ENCODE measurements at regions not wholly inside any gene's neighbourhood (a gene's known extent, or its start where the extent isn't known, plus 50 kb on each side); places are given as distances from the start of the nearest gene placed in this dataset.
"Not testable (repeated sequence)": the region's sequence is repeated elsewhere in the genome, so short reads cannot be mapped to it uniquely, and the experiment has no call there.

GRCh38 chr10:78658645-78659597 is 409.8 kb upstream of the ZMIZ1 start:
- no peak for DNase-seq

GRCh38 chr10:78659598-78659967 is 409.2 kb upstream of the ZMIZ1 start:
- DNase-seq: no peak

- no peak for DNase-seq
Measured at GRCh38 chr10:78660446-78661106, 408.2 kb upstream of the ZMIZ1 start.

GRCh38 chr10:78663721-78664120 is 405.0 kb upstream of the ZMIZ1 start:
- DNase-seq: no peak

GRCh38 chr10:78664929-78665553 is 403.7 kb upstream of the ZMIZ1 start:
- no peak for DNase-seq

- DNase-seq: no peak
Measured at GRCh38 chr10:78672918-78673317, 395.8 kb upstream of the ZMIZ1 start.

GRCh38 chr10:78681141-78681540 is 387.6 kb upstream of the ZMIZ1 start:
- DNase-seq: not testable (repeated sequence)

GRCh38 chr10:78681986-78682385 is 386.8 kb upstream of the ZMIZ1 start:
- DNase-seq: not testable (repeated sequence)

GRCh38 chr10:78684947-78685346 is 383.8 kb upstream of the ZMIZ1 start:
- DNase-seq: no peak

- no peak for DNase-seq
Measured at GRCh38 chr10:78685466-78686103, 383.2 kb upstream of the ZMIZ1 start.

- DNase-seq: no peak
Measured at GRCh38 chr10:78686444-78687060, 382.2 kb upstream of the ZMIZ1 start.

GRCh38 chr10:78687626-78688025 is 381.1 kb upstream of the ZMIZ1 start:
- DNase-seq: no peak

- DNase-seq: no peak
Measured at GRCh38 chr10:78688230-78688900, 380.4 kb upstream of the ZMIZ1 start.

- DNase-seq: no peak
Measured at GRCh38 chr10:78688901-78689583, 379.7 kb upstream of the ZMIZ1 start.

- DNase-seq: no peak
Measured at GRCh38 chr10:78689584-78689935, 379.2 kb upstream of the ZMIZ1 start.

- DNase-seq: no peak
Measured at GRCh38 chr10:78690354-78691111, 378.2 kb upstream of the ZMIZ1 start.

GRCh38 chr10:78691301-78692030 is 377.3 kb upstream of the ZMIZ1 start:
- DNase-seq: no peak

- DNase-seq: no peak
Measured at GRCh38 chr10:78692071-78692470, 376.7 kb upstream of the ZMIZ1 start.

- DNase-seq: no peak
Measured at GRCh38 chr10:78695846-78696245, 372.9 kb upstream of the ZMIZ1 start.

GRCh38 chr10:78696791-78697395 is 371.9 kb upstream of the ZMIZ1 start:
- DNase-seq: no peak

Data from NCI-H524 treated with DMSO at 0.1 percent for 48 hours (cell line).